ENCODE measurements at regions not wholly inside any gene's neighbourhood (a gene's known extent, or its start where the extent isn't known, plus 50 kb on each side); places are given as distances from the start of the nearest gene placed in this dataset.

- no peak for DNase-seq
Measured at GRCh38 chr15:81478354-81478753, 104.3 kb upstream of the TMC3 start.

DNA sequence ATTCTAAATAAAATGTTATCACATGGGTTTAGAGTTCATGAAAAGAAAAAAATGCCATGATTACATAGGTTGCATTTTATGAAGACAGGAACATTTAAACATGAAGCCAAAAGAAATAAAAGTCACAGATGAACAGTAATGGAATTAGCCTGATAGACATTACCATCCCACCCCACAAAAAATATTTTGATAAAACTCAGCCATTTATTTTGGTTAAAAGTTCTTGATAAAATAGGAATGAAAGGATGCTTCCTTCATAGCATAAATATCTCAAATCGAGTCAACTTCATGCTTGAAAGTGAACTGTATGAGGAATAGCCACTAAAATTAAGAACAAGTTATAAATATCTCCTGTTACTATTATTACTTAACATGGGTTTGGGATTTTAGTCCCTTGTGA lies 101.9 kb upstream of the TMC3 start:
- no peak for DNase-seq

GRCh38 chr15:81475471-81475870 lies 101.5 kb upstream of the TMC3 start:
- DNase-seq: no peak

DNA sequence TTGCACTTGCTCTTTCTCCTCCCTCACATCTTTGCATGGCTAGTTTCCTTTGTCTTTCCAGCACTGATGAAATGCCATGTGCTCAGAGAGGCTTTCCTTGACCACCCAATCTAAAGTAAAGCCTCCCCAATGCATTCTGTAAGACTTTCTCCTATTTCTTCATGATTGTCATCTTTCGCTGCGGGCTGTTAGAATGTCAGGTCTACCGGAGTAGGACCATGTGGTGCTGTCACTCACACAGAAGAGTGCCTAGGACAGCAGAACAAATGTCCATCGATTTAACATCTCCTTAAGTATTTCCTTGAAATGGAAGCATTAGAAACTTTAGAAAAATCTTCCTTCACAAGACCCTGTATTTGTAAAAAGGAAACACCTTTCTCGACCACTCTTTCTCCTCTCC lies 99.9 kb upstream of the TMC3 start:
- no peak for DNase-seq

DNA sequence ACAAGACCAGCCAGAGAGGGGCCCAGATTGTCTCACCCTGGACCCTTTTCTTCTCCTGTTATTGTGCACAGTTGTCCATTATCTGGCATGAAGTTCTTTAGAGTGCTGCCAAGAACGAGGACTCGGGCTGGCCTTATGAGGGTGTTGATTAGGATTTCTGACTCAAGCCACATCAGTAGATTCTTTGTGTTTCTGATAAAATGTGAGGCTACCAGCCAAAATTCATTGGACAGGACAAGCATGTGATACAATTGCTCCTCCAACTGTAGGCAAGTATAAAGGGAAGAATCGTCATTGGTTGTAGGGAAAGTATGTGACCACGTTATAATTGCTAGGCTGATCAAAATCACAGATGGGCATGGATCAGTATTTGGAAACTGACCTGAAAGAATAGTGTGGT lies 99.2 kb upstream of the TMC3 start:
- DNase-seq: no peak

GRCh38 chr15:81471151-81471550 lies 97.1 kb upstream of the TMC3 start:
- no peak for DNase-seq

- DNase-seq: no peak
Measured at GRCh38 chr15:81469154-81469553, 95.1 kb upstream of the TMC3 start.

GRCh38 chr15:81466741-81467140 lies 92.7 kb upstream of the TMC3 start:
- no peak for DNase-seq

GRCh38 chr15:81454024-81454423 lies 80.0 kb upstream of the TMC3 start:
- no peak for DNase-seq

- no peak for DNase-seq
Measured at GRCh38 chr15:81450721-81451120, 76.7 kb upstream of the TMC3 start.

- DNase-seq: no peak
Measured at GRCh38 chr15:81449836-81450474, 75.9 kb upstream of the TMC3 start.

- no peak for DNase-seq
Measured at GRCh38 chr15:81443040-81443820, 69.2 kb upstream of the TMC3 start.

GRCh38 chr15:81442454-81442853 lies 68.4 kb upstream of the TMC3 start:
- no peak for DNase-seq

GRCh38 chr15:81434851-81435250 lies 60.8 kb upstream of the TMC3 start:
- no peak for DNase-seq

DNA sequence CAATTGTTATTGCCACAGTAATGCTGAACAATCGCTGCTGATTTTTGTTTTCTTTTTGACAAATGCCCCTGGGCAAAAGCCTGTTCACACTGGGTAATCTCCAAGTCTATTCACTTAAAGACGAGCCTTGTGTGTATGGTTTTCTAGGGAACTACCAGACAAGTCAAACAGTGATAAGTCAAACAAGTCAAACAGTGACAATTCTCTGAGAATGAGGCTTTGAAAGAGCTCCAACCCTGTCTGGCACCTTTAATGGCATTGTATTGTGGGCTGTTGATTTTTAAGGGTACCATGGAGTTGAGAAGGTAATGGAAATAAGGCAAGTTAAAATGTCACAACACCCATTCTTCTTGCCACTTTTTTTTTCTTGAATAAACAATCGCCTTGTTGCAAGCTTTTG lies 59.4 kb upstream of the TMC3 start:
- DNase-seq: no peak

- no peak for DNase-seq
Measured at GRCh38 chr15:81432179-81432578, 58.2 kb upstream of the TMC3 start.

- no peak for DNase-seq
Measured at GRCh38 chr15:81427176-81427575, 53.2 kb upstream of the TMC3 start.

DNA sequence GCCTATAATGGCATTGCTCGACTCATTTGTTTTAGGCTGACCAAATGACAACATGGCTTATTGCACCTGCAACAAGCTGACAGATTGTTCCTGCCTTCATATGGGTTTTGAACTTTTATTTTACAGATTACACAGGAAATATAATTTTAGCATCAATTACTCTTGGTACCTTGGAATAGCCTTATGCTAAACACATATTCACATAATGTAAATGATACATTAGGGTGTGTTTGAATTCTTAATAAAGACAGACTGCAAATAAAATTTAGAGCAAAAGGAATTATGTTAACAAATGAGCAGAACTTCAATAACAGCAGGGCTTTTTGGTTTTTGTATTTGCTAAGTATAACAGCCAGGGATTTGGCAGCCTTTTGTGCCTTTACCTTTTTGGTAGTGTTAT lies 51.9 kb upstream of the TMC3 start:
- DNase-seq: no peak

Data from C1 segment of cervical spinal cord (tissue), 14 donors.